ENCODE measurements at regions not wholly inside any gene's neighbourhood (a gene's known extent, or its start where the extent isn't known, plus 50 kb on each side); places are given as distances from the start of the nearest gene placed in this dataset.
"Not testable (repeated sequence)": the region's sequence is repeated elsewhere in the genome, so short reads cannot be mapped to it uniquely, and the experiment has no call there.

GRCh38 chr7:27438881-27439589 is 196.4 kb downstream of the EVX1 start:
- no peaks in the 10 kb centered on the region for H3K36me3 ChIP-seq (ENCODE audit: control insufficient read depth, insufficient read depth, low read length)
- DNase-seq (ENCODE audit: low read depth in 4 of 6, low spot score in 6 of 6), result no peak
- H3K27ac ChIP-seq (ENCODE audit: low read depth, low read length), result no peak overlapping the region
- WGBS (ENCODE audit: insufficient coverage), result 80% methylated on average over 1 of the region's 6 CpGs
- no peak overlapping the region for H3K4me3 ChIP-seq (ENCODE audit: low read depth, low read length)
- H3K27me3 ChIP-seq (ENCODE audit: control insufficient read depth, insufficient read depth, low read length), result no peaks in the 10 kb centered on the region
- H3K4me1 ChIP-seq (ENCODE audit: control insufficient read depth, insufficient read depth, low read length), result no peaks in the 10 kb centered on the region
- no peaks in the 10 kb centered on the region for H3K9me3 ChIP-seq (ENCODE audit: control insufficient read depth, insufficient read depth, low read length)

- Histone ChIP-seq H3K4me1 (ENCODE audit: control insufficient read depth, insufficient read depth, low read length) (no peaks in the 10 kb centered on the region), H3K36me3 (ENCODE audit: control insufficient read depth, insufficient read depth, low read length) (no peaks in the 10 kb centered on the region), H3K27me3 (ENCODE audit: control insufficient read depth, insufficient read depth, low read length) (no peaks in the 10 kb centered on the region), H3K27ac (ENCODE audit: low read depth, low read length) (no peak overlapping the region), H3K9me3 (ENCODE audit: control insufficient read depth, insufficient read depth, low read length) (no peaks in the 10 kb centered on the region), H3K4me3 (ENCODE audit: low read depth, low read length) (no peak overlapping the region)
- DNase-seq (ENCODE audit: low read depth in 4 of 6, low spot score in 6 of 6), result no peak
Observed at GRCh38 chr7:27442455-27442854, 199.9 kb downstream of the EVX1 start.

- DNase-seq (ENCODE audit: low read depth in 4 of 6, low spot score in 6 of 6); H3K4me1 ChIP-seq (ENCODE audit: control insufficient read depth, insufficient read depth, low read length); H3K27me3 ChIP-seq (ENCODE audit: control insufficient read depth, insufficient read depth, low read length); H3K36me3 ChIP-seq (ENCODE audit: control insufficient read depth, insufficient read depth, low read length); H3K27ac ChIP-seq (ENCODE audit: low read depth, low read length); H3K9me3 ChIP-seq (ENCODE audit: control insufficient read depth, insufficient read depth, low read length); H3K4me3 ChIP-seq (ENCODE audit: low read depth, low read length): not testable (repeated sequence)
- WGBS (ENCODE audit: insufficient coverage), result 30% methylated on average over 6 of the region's 8 CpGs
Observed at GRCh38 chr7:27449046-27449445, 206.4 kb downstream of the EVX1 start.

- 73% methylated on average over 7 of the region's 8 CpGs for WGBS (ENCODE audit: insufficient coverage)
- DNase-seq (ENCODE audit: low read depth in 4 of 6, low spot score in 6 of 6), result peak in 2 of 6 donors; percentile 24 to 47
- Histone ChIP-seq H3K9me3 (ENCODE audit: control insufficient read depth, insufficient read depth, low read length) (no peaks in the 10 kb centered on the region), H3K27ac (ENCODE audit: low read depth, low read length) (no peak overlapping the region), H3K4me1 (ENCODE audit: control insufficient read depth, insufficient read depth, low read length) (peaks cover 3% of the 10 kb centered on the region), H3K4me3 (ENCODE audit: low read depth, low read length) (no peak overlapping the region), H3K36me3 (ENCODE audit: control insufficient read depth, insufficient read depth, low read length) (no peaks in the 10 kb centered on the region), H3K27me3 (ENCODE audit: control insufficient read depth, insufficient read depth, low read length) (no peaks in the 10 kb centered on the region)
Observed at GRCh38 chr7:27453702-27454405, 208.8 kb downstream of the HIBADH start.

- not testable (repeated sequence) for H3K27me3 ChIP-seq (ENCODE audit: control insufficient read depth, insufficient read depth, low read length); H3K27ac ChIP-seq (ENCODE audit: low read depth, low read length); DNase-seq (ENCODE audit: low read depth in 4 of 6, low spot score in 6 of 6); H3K9me3 ChIP-seq (ENCODE audit: control insufficient read depth, insufficient read depth, low read length); H3K4me1 ChIP-seq (ENCODE audit: control insufficient read depth, insufficient read depth, low read length); H3K36me3 ChIP-seq (ENCODE audit: control insufficient read depth, insufficient read depth, low read length); H3K4me3 ChIP-seq (ENCODE audit: low read depth, low read length)
- 75% methylated on average over 5 of the region's 16 CpGs for WGBS (ENCODE audit: insufficient coverage)
Observed at GRCh38 chr7:27457120-27457519, 205.6 kb downstream of the HIBADH start.

- H3K27ac ChIP-seq (ENCODE audit: low read depth, low read length); H3K9me3 ChIP-seq (ENCODE audit: control insufficient read depth, insufficient read depth, low read length); H3K36me3 ChIP-seq (ENCODE audit: control insufficient read depth, insufficient read depth, low read length); H3K27me3 ChIP-seq (ENCODE audit: control insufficient read depth, insufficient read depth, low read length); H3K4me3 ChIP-seq (ENCODE audit: low read depth, low read length); H3K4me1 ChIP-seq (ENCODE audit: control insufficient read depth, insufficient read depth, low read length): not testable (repeated sequence)
- 87% methylated on average over 20 of the region's 35 CpGs for WGBS (ENCODE audit: insufficient coverage)
- peak in 3 of 6 donors; percentile 10 to 35 (median 14) for DNase-seq (ENCODE audit: low read depth in 4 of 6, low spot score in 6 of 6)
Observed at GRCh38 chr7:27457603-27458565, 204.8 kb downstream of the HIBADH start.

GRCh38 chr7:27459021-27459730 is 203.5 kb downstream of the HIBADH start:
- no peak overlapping the region for H3K4me3 ChIP-seq (ENCODE audit: low read depth, low read length)
- DNase-seq (ENCODE audit: low read depth in 4 of 6, low spot score in 6 of 6), result peak in 1 of 6 donors; percentile 51
- no peaks in the 10 kb centered on the region for H3K36me3 ChIP-seq (ENCODE audit: control insufficient read depth, insufficient read depth, low read length)
- 57% methylated on average over 2 of the region's 4 CpGs for WGBS (ENCODE audit: insufficient coverage)
- no peaks in the 10 kb centered on the region for H3K27me3 ChIP-seq (ENCODE audit: control insufficient read depth, insufficient read depth, low read length)
- H3K4me1 ChIP-seq (ENCODE audit: control insufficient read depth, insufficient read depth, low read length), result peaks cover 3% of the 10 kb centered on the region
- H3K27ac ChIP-seq (ENCODE audit: low read depth, low read length), result no peak overlapping the region
- no peaks in the 10 kb centered on the region for H3K9me3 ChIP-seq (ENCODE audit: control insufficient read depth, insufficient read depth, low read length)

- no CpG with 5 or more reads among the region's 2 CpGs for WGBS (ENCODE audit: insufficient coverage)
- Histone ChIP-seq H3K27ac (ENCODE audit: low read depth, low read length) (no peak overlapping the region), H3K36me3 (ENCODE audit: control insufficient read depth, insufficient read depth, low read length) (no peaks in the 10 kb centered on the region), H3K9me3 (ENCODE audit: control insufficient read depth, insufficient read depth, low read length) (no peaks in the 10 kb centered on the region), H3K4me3 (ENCODE audit: low read depth, low read length) (no peak overlapping the region), H3K4me1 (ENCODE audit: control insufficient read depth, insufficient read depth, low read length) (peaks cover 3% of the 10 kb centered on the region), H3K27me3 (ENCODE audit: control insufficient read depth, insufficient read depth, low read length) (no peaks in the 10 kb centered on the region)
- no peak for DNase-seq (ENCODE audit: low read depth in 4 of 6, low spot score in 6 of 6)
Observed at GRCh38 chr7:27459731-27460053, 203.0 kb downstream of the HIBADH start.

- H3K4me3 ChIP-seq (ENCODE audit: low read depth, low read length), result no peak overlapping the region
- DNase-seq (ENCODE audit: low read depth in 4 of 6, low spot score in 6 of 6), result no peak
- H3K27me3 ChIP-seq (ENCODE audit: control insufficient read depth, insufficient read depth, low read length), result no peaks in the 10 kb centered on the region
- no peak overlapping the region for H3K27ac ChIP-seq (ENCODE audit: low read depth, low read length)
- H3K4me1 ChIP-seq (ENCODE audit: control insufficient read depth, insufficient read depth, low read length), result no peaks in the 10 kb centered on the region
- H3K36me3 ChIP-seq (ENCODE audit: control insufficient read depth, insufficient read depth, low read length), result no peaks in the 10 kb centered on the region
- no CpG with 5 or more reads among the region's 8 CpGs for WGBS (ENCODE audit: insufficient coverage)
- H3K9me3 ChIP-seq (ENCODE audit: control insufficient read depth, insufficient read depth, low read length), result no peaks in the 10 kb centered on the region
Observed at GRCh38 chr7:27462575-27463270, 200.0 kb downstream of the HIBADH start.
